ENCODE measurements at regions not wholly inside any gene's neighbourhood (a gene's known extent, or its start where the extent isn't known, plus 50 kb on each side); places are given as distances from the start of the nearest gene placed in this dataset.

DNA sequence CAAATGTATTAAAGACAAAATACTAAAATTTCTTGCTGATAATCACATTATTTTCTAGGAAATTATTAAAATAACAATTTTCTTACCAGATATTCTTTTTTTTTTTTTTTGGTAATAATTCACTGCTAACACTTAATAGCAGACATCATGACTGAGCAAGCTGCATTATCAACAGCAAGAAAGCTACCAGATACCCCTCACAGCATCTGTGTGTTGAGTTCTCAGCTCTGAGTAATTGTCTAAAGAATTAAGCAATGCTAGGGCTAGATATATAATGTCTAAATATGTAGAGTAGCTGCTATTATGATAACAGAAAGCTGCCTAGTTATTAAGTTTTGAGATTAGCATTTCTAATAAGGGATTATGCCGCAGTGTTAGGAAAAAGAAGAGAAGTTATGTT lies 754.3 kb upstream of the PKDCC start:
- no peaks in the 10 kb centered on the region for H3K36me3 ChIP-seq
- TF ChIP-seq, protein P1, sequence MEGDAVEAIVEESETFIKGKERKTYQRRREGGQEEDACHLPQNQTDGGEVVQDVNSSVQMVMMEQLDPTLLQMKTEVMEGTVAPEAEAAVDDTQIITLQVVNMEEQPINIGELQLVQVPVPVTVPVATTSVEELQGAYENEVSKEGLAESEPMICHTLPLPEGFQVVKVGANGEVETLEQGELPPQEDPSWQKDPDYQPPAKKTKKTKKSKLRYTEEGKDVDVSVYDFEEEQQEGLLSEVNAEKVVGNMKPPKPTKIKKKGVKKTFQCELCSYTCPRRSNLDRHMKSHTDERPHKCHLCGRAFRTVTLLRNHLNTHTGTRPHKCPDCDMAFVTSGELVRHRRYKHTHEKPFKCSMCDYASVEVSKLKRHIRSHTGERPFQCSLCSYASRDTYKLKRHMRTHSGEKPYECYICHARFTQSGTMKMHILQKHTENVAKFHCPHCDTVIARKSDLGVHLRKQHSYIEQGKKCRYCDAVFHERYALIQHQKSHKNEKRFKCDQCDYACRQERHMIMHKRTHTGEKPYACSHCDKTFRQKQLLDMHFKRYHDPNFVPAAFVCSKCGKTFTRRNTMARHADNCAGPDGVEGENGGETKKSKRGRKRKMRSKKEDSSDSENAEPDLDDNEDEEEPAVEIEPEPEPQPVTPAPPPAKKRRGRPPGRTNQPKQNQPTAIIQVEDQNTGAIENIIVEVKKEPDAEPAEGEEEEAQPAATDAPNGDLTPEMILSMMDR (IDR thresholded peaks at IDR 0.05), result no peak
- no peak overlapping the region for H3K4me3 ChIP-seq
- no peaks in the 10 kb centered on the region for H3K4me1 ChIP-seq
- no peaks in the 10 kb centered on the region for H3K27me3 ChIP-seq
- no peaks in the 10 kb centered on the region for H3K9me3 ChIP-seq
- intact Hi-C loops (cut with DNase I), result no loop called here
- DNase-seq (ENCODE audit: low spot score in 2 of 2), result no peak
- H3K27ac ChIP-seq, result no peak overlapping the region

DNA sequence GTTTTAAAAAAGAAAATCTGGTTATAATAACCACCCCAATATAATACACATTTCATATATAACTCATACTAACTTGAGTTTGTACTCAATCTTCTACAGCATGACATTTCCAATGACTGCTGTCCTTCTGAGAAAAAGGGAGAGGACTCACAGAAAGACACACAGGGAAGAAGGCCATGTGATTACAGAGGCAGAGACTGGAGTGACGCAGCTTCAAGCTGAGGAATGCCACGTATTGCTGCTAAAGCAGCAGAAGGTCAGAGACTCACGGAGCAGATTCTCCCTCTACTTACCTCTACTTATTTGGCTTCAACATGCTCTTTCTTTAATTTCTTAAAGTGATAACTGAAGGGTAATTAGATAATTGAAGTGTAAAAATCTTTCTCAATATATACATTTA lies 753.5 kb upstream of the PKDCC start:
- H3K36me3 ChIP-seq, result no peaks in the 10 kb centered on the region
- no peaks in the 10 kb centered on the region for H3K4me1 ChIP-seq
- H3K27me3 ChIP-seq, result no peaks in the 10 kb centered on the region
- H3K9me3 ChIP-seq, result no peaks in the 10 kb centered on the region
- no peak for DNase-seq (ENCODE audit: low spot score in 2 of 2)
- no peak overlapping the region for H3K4me3 ChIP-seq
- TF ChIP-seq, protein P1 (IDR thresholded peaks at IDR 0.05), result no peak
- no peak overlapping the region for H3K27ac ChIP-seq
- intact Hi-C loops (cut with DNase I), result no loop called here

GRCh38 chr2:41313082-41313481 lies 734.7 kb upstream of the PKDCC start:
- no peaks in the 10 kb centered on the region for H3K27me3 ChIP-seq
- TF ChIP-seq, protein P1 (IDR thresholded peaks at IDR 0.05), result no peak
- no peak overlapping the region for H3K4me3 ChIP-seq
- H3K36me3 ChIP-seq, result no peaks in the 10 kb centered on the region
- intact Hi-C loops (cut with DNase I), result no loop called here
- H3K27ac ChIP-seq, result no peak overlapping the region
- no peaks in the 10 kb centered on the region for H3K4me1 ChIP-seq
- no peaks in the 10 kb centered on the region for H3K9me3 ChIP-seq
- DNase-seq (ENCODE audit: low spot score in 2 of 2), result no peak

- Histone ChIP-seq H3K36me3 (no peaks in the 10 kb centered on the region), H3K4me1 (no peaks in the 10 kb centered on the region), H3K27ac (no peak overlapping the region), H3K27me3 (no peaks in the 10 kb centered on the region), H3K4me3 (no peak overlapping the region), H3K9me3 (no peaks in the 10 kb centered on the region)
- DNase-seq (ENCODE audit: low spot score in 2 of 2), result no peak
- intact Hi-C loops (cut with DNase I), result no loop called here
- TF ChIP-seq, protein P1 (IDR thresholded peaks at IDR 0.05), result no peak
These were observed 733.2 kb upstream of the PKDCC start for GRCh38 chr2:41314511-41315070.

DNA sequence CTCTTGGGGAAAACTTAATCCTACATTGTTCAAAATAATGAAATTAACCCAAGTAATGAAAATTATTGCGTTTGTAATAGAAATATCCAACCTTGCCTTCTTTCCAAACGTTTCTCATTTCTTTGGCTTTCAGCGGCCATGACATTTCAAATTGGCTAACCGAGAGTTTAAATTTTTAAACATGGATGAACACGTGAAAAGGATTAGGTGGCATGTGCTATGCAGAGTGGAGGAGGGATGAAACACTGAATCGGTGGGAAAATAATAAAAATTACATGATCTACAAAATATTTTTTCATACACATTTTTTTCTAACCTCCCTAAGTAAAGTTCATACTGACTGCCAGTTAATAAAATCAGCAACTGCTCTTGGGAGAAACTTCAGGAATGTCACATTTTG lies 728.4 kb upstream of the PKDCC start:
- no peaks in the 10 kb centered on the region for H3K4me1 ChIP-seq
- intact Hi-C loops (cut with DNase I), result no loop called here
- no peaks in the 10 kb centered on the region for H3K36me3 ChIP-seq
- TF ChIP-seq, protein P1 (IDR thresholded peaks at IDR 0.05), result no peak
- no peaks in the 10 kb centered on the region for H3K9me3 ChIP-seq
- H3K27ac ChIP-seq, result no peak overlapping the region
- DNase-seq (ENCODE audit: low spot score in 2 of 2), result no peak
- H3K27me3 ChIP-seq, result no peaks in the 10 kb centered on the region
- no peak overlapping the region for H3K4me3 ChIP-seq

GRCh38 chr2:41320491-41320890 lies 727.3 kb upstream of the PKDCC start:
- H3K9me3 ChIP-seq, result no peaks in the 10 kb centered on the region
- intact Hi-C loops (cut with DNase I), result no loop called here
- no peaks in the 10 kb centered on the region for H3K4me1 ChIP-seq
- no peaks in the 10 kb centered on the region for H3K36me3 ChIP-seq
- no peak for DNase-seq (ENCODE audit: low spot score in 2 of 2)
- no peak overlapping the region for H3K4me3 ChIP-seq
- H3K27me3 ChIP-seq, result no peaks in the 10 kb centered on the region
- H3K27ac ChIP-seq, result no peak overlapping the region
- TF ChIP-seq, protein P1 (IDR thresholded peaks at IDR 0.05), result no peak

Data from ascending aorta (tissue), 2 donors.